ENCODE measurements at regions not wholly inside any gene's neighbourhood (a gene's known extent, or its start where the extent isn't known, plus 50 kb on each side); places are given as distances from the start of the nearest gene placed in this dataset.
A peak's percentile ranks its signal among the peaks of the same experiment; 100 is the strongest.

- Histone ChIP-seq H3K4me3 (ENCODE audit: low read length) (no peak overlapping the region), H3K36me3 (ENCODE audit: insufficient read depth, low read length) (no peaks in the 10 kb centered on the region), H3K9ac (ENCODE audit: low read depth, low read length) (no peak overlapping the region), H3K9me3 (replicated peaks; ENCODE audit: low read length) (no peaks in the 10 kb centered on the region), H3K27me3 (ENCODE audit: control insufficient read depth, insufficient read depth, low read length) (peaks cover 58% of the 10 kb centered on the region), H3K4me2 (ENCODE audit: low read length) (peak overlapping the region; percentile 45), H3K4me1 (ENCODE audit: control insufficient read depth, insufficient read depth, low read length) (peaks cover 18% of the 10 kb centered on the region)
Measured at GRCh38 chr5:15026011-15026893, 154.7 kb upstream of the ANKH start.

GRCh38 chr5:15023846-15024245, 152.3 kb upstream of the ANKH start:
- Histone ChIP-seq H3K27me3 (ENCODE audit: control insufficient read depth, insufficient read depth, low read length) (peaks cover 35% of the 10 kb centered on the region), H3K4me2 (ENCODE audit: low read length) (no peak overlapping the region), H3K4me3 (ENCODE audit: low read length) (no peak overlapping the region), H3K9ac (ENCODE audit: low read depth, low read length) (no peak overlapping the region), H3K36me3 (ENCODE audit: insufficient read depth, low read length) (no peaks in the 10 kb centered on the region), H3K4me1 (ENCODE audit: control insufficient read depth, insufficient read depth, low read length) (peaks cover 23% of the 10 kb centered on the region), H3K9me3 (replicated peaks; ENCODE audit: low read length) (no peaks in the 10 kb centered on the region)

- Histone ChIP-seq H3K4me1 (ENCODE audit: control insufficient read depth, insufficient read depth, low read length) (peaks cover 23% of the 10 kb centered on the region), H3K27me3 (ENCODE audit: control insufficient read depth, insufficient read depth, low read length) (peaks cover 30% of the 10 kb centered on the region), H3K4me2 (ENCODE audit: low read length) (no peak overlapping the region), H3K9ac (ENCODE audit: low read depth, low read length) (no peak overlapping the region), H3K36me3 (ENCODE audit: insufficient read depth, low read length) (no peaks in the 10 kb centered on the region), H3K9me3 (replicated peaks; ENCODE audit: low read length) (no peaks in the 10 kb centered on the region), H3K4me3 (ENCODE audit: low read length) (no peak overlapping the region)
Measured at GRCh38 chr5:15023266-15023665, 151.7 kb upstream of the ANKH start.

DNA sequence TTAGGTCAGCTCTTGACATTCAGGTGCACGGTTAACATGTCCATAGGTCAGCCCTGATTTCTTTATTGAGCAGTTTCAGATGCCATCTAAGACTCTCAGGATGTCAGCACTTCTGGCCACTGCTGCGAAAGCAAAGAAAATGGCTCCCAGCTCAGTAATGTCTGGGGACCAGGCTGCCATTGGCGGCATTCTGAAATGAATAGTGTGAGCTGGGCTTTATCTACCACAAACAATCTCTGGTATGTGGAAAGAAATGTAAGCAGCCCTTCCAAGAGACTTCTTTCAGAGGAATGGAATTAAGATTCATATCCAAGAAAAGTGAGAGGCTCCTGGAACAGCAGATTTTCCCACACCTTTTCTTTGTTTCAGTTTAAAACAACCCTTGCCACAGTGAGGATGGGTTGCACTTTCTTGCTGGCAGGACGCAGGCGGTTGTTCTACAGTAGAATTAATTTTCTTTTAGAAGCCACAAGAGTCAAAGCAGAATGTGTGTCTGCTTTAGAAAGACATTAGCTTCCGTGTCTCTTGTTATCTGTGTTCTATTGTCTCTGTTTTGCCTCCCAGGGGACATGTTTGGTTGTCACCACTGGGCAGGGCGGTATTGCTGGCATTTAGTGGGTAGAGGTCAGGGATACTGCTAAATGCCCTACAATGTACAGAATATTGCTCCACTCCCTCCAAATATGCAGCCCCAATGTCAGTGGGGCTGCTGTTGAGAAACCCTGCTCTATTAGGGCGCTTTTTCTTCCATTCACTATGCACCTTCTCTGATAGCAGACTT, 149.9 kb upstream of the ANKH start:
- H3K9ac ChIP-seq (ENCODE audit: low read depth, low read length) = peak overlapping the region; percentile 55
- peaks cover 22% of the 10 kb centered on the region for H3K4me1 ChIP-seq (ENCODE audit: control insufficient read depth, insufficient read depth, low read length)
- H3K9me3 ChIP-seq (replicated peaks; ENCODE audit: low read length) = no peaks in the 10 kb centered on the region
- no peaks in the 10 kb centered on the region for H3K36me3 ChIP-seq (ENCODE audit: insufficient read depth, low read length)
- H3K27me3 ChIP-seq (ENCODE audit: control insufficient read depth, insufficient read depth, low read length) = peaks cover 12% of the 10 kb centered on the region
- H3K4me2 ChIP-seq (ENCODE audit: low read length) = peak overlapping the region; percentile 70
- peak overlapping the region; percentile 32 for H3K4me3 ChIP-seq (ENCODE audit: low read length)

DNA sequence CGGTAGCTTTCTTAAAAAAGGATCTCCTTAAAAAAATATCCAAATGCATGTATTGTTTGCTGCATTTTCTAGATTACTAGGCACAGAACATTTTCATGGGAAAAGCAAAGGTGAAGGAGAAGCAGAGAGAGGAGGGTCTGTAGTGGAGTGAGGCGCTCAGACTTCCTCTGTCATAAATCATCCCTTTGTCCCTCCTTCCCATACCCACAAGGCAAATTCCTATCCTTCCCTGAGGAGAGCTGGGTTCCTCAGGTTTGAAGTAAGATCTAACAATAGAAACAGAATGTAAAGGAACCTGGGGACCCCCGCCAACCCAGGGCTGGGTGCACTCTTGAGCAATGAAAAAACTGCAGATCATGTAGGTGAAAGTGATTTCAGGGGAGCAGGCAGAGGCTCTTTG, 149.2 kb upstream of the ANKH start:
- Histone ChIP-seq H3K4me3 (ENCODE audit: low read length) (no peak overlapping the region), H3K9me3 (replicated peaks; ENCODE audit: low read length) (no peaks in the 10 kb centered on the region)

DNA sequence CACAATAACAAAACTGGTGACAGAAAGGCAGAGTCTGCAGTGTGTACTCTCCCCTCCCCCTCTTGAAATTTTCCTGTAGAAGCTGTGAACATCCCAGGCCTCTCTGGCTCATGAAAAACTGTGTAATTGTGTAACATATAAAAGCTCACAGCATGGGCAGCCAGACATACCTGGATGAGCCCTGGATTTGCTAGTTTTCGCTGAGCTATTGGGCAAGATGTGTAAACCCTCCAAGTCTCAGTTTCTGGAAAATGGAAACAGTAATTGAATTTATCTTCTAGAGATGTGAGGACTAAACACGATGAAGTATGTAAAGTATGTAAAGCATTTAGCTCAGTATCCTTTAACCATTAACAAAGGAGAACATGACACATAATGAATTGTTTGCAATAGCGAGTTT, 143.2 kb upstream of the ANKH start:
- no peaks in the 10 kb centered on the region for H3K27me3 ChIP-seq (ENCODE audit: control insufficient read depth, insufficient read depth, low read length)
- H3K9me3 ChIP-seq (replicated peaks; ENCODE audit: low read length) = no peaks in the 10 kb centered on the region
- no peaks in the 10 kb centered on the region for H3K36me3 ChIP-seq (ENCODE audit: insufficient read depth, low read length)
- H3K9ac ChIP-seq (ENCODE audit: low read depth, low read length) = no peak overlapping the region
- peaks cover 18% of the 10 kb centered on the region for H3K4me1 ChIP-seq (ENCODE audit: control insufficient read depth, insufficient read depth, low read length)
- no peak overlapping the region for H3K4me3 ChIP-seq (ENCODE audit: low read length)
- peak overlapping the region; percentile 52 for H3K4me2 ChIP-seq (ENCODE audit: low read length)

More for the DNA sequence above, 149.2 kb upstream of the ANKH start:
- Histone ChIP-seq H3K36me3 (ENCODE audit: insufficient read depth, low read length) (no peaks in the 10 kb centered on the region), H3K4me1 (ENCODE audit: control insufficient read depth, insufficient read depth, low read length) (peaks cover 15% of the 10 kb centered on the region), H3K9ac (ENCODE audit: low read depth, low read length) (no peak overlapping the region), H3K27me3 (ENCODE audit: control insufficient read depth, insufficient read depth, low read length) (peaks cover 9% of the 10 kb centered on the region), H3K4me2 (ENCODE audit: low read length) (no peak overlapping the region)

DNA sequence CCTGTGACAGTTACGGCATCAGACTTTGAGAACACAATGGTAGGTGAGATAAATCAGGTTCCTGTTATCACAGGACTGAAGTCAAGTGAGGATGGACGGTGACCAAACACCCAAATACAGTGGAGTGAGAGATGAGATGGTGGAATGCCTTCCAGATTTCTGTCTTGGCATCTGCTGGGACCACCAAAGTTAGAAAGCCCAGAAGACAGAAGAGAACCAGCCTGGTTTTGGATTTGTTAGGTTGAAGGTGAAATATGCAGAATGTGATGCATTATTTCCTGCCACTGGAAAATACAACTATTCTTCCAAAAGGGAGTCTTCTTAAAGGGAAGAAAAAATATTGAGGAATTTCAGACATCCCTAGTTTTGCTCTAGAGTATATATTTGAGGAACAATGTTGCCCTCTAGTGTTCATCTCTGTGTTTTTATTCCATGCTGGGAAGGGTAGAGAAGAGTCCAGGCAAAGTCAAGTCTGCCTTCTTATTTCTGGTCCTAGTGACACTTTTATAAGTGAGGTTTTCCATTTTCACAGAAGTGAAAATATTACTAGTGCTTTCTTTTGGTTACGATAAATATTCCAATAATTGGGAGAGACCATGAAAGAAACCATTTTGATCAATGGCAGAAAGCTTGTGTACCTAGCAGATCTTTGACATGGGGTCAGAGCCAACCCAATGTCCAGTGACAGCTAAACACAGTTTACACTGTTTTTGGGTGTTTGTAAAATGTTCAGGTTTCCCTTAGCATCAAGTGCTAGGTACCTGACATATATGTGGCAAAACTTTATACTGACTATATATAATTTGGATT, 142.3 kb upstream of the ANKH start:
- Histone ChIP-seq H3K4me1 (ENCODE audit: control insufficient read depth, insufficient read depth, low read length) (peaks cover 27% of the 10 kb centered on the region), H3K4me2 (ENCODE audit: low read length) (no peak overlapping the region), H3K27me3 (ENCODE audit: control insufficient read depth, insufficient read depth, low read length) (no peaks in the 10 kb centered on the region), H3K36me3 (ENCODE audit: insufficient read depth, low read length) (no peaks in the 10 kb centered on the region), H3K9me3 (replicated peaks; ENCODE audit: low read length) (no peaks in the 10 kb centered on the region), H3K4me3 (ENCODE audit: low read length) (no peak overlapping the region), H3K9ac (ENCODE audit: low read depth, low read length) (no peak overlapping the region)

GRCh38 chr5:15012061-15012460, 140.5 kb upstream of the ANKH start:
- no peak overlapping the region for H3K4me2 ChIP-seq (ENCODE audit: low read length)
- H3K9me3 ChIP-seq (replicated peaks; ENCODE audit: low read length) = no peaks in the 10 kb centered on the region
- H3K27me3 ChIP-seq (ENCODE audit: control insufficient read depth, insufficient read depth, low read length) = no peaks in the 10 kb centered on the region
- H3K36me3 ChIP-seq (ENCODE audit: insufficient read depth, low read length) = no peaks in the 10 kb centered on the region
- H3K9ac ChIP-seq (ENCODE audit: low read depth, low read length) = no peak overlapping the region
- H3K4me3 ChIP-seq (ENCODE audit: low read length) = no peak overlapping the region
- H3K4me1 ChIP-seq (ENCODE audit: control insufficient read depth, insufficient read depth, low read length) = peaks cover 42% of the 10 kb centered on the region

GRCh38 chr5:15010936-15011335, 139.4 kb upstream of the ANKH start:
- Histone ChIP-seq H3K36me3 (ENCODE audit: insufficient read depth, low read length) (no peaks in the 10 kb centered on the region), H3K9ac (ENCODE audit: low read depth, low read length) (no peak overlapping the region), H3K27me3 (ENCODE audit: control insufficient read depth, insufficient read depth, low read length) (peaks cover 5% of the 10 kb centered on the region), H3K4me1 (ENCODE audit: control insufficient read depth, insufficient read depth, low read length) (peaks cover 42% of the 10 kb centered on the region), H3K4me3 (ENCODE audit: low read length) (no peak overlapping the region), H3K4me2 (ENCODE audit: low read length) (no peak overlapping the region), H3K9me3 (replicated peaks; ENCODE audit: low read length) (no peaks in the 10 kb centered on the region)

GRCh38 chr5:15009420-15009819, 137.8 kb upstream of the ANKH start:
- Histone ChIP-seq H3K9ac (ENCODE audit: low read depth, low read length) (no peak overlapping the region), H3K9me3 (replicated peaks; ENCODE audit: low read length) (no peaks in the 10 kb centered on the region), H3K4me2 (ENCODE audit: low read length) (peak overlapping the region; percentile 37), H3K27me3 (ENCODE audit: control insufficient read depth, insufficient read depth, low read length) (peaks cover 5% of the 10 kb centered on the region), H3K36me3 (ENCODE audit: insufficient read depth, low read length) (no peaks in the 10 kb centered on the region), H3K4me3 (ENCODE audit: low read length) (no peak overlapping the region), H3K4me1 (ENCODE audit: control insufficient read depth, insufficient read depth, low read length) (peaks cover 33% of the 10 kb centered on the region)

DNA sequence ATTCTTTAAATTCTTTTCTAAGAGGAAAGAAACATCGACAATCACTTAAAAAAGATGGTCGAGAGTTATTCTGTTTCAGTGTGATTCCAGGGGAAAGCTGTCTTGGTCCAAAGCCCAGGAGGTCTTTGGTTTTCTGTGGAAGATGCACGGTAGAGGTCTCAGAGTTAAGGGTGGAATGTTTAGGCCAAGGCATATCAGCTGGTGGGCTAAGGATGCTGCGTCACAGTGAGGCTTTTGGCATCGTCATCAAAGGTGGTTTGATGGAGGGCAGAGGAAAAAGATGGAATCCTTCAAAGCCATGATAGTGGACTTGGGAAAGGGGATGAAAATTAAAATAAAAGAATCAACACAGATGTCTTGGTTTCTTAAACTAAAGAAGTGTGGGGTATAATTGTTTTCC, 137.3 kb upstream of the ANKH start:
- Histone ChIP-seq H3K4me1 (ENCODE audit: control insufficient read depth, insufficient read depth, low read length) (peaks cover 30% of the 10 kb centered on the region), H3K27me3 (ENCODE audit: control insufficient read depth, insufficient read depth, low read length) (peaks cover 5% of the 10 kb centered on the region), H3K4me3 (ENCODE audit: low read length) (no peak overlapping the region), H3K9me3 (replicated peaks; ENCODE audit: low read length) (no peaks in the 10 kb centered on the region), H3K9ac (ENCODE audit: low read depth, low read length) (peak overlapping the region; percentile 44), H3K36me3 (ENCODE audit: insufficient read depth, low read length) (no peaks in the 10 kb centered on the region), H3K4me2 (ENCODE audit: low read length) (peak overlapping the region; percentile 37)

Data from skeletal muscle satellite cell (primary cell).